NCI-H146 treated with DMSO at 0.1 percent for 48 hours (cell line): ENCODE measurements at regions not wholly inside any gene's neighbourhood (a gene's known extent, or its start where the extent isn't known, plus 50 kb on each side); places are given as distances from the start of the nearest gene placed in this dataset.

ENCODE experiments used
- DNase-seq: peaks from one replicate; lab custom pipeline; 2025; ENCODE audit not compliant: unreplicated experiment; lab: John Stamatoyannopoulos, UW

GRCh38 chr6:19438566-19439353 lies 398.4 kb upstream of the ID4 start:
- no peak for DNase-seq

DNA sequence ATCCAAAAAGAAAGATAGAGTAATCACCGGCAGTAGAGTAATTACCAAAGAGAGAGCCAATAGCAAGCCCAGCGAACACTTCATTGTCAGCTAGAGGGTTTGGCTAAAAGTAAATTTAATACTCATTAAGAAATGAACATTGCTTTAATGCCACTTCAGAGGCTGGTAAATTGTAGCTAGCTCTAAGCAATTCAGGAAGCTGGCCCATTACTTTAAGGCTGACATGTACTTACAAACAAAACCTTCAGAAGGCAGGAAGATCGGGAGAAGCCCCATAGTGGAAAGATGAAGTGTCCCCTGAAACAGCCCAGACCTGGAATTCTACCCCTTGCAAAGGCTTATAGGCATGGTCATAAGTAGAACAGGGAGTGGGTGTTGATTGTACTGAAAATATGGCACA lies 396.6 kb upstream of the ID4 start:
- DNase-seq: no peak

GRCh38 chr6:19443411-19443810 lies 393.8 kb upstream of the ID4 start:
- DNase-seq: no peak

GRCh38 chr6:19444041-19444440 lies 393.1 kb upstream of the ID4 start:
- no peak for DNase-seq

GRCh38 chr6:19444481-19444880 lies 392.7 kb upstream of the ID4 start:
- no peak for DNase-seq

GRCh38 chr6:19446570-19446969 lies 390.6 kb upstream of the ID4 start:
- DNase-seq: no peak

DNA sequence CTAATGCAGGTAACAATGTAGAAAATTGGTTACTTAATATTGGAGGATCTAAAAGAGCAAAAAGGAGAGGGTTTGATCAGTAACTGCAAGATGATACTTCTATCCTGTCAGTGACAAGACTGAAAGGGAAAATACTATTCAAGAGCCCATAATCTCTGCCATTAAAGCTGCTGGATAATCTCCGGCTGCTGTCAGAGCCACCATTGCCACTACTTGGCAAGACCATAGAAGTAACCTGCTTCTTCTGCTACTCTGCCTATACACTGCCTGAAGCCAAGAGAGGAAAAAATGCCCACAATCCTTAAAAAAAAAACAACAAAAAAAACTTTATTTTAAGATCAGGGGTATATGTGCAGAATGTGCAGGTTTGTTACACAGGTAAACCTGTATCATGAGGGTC lies 386.5 kb upstream of the ID4 start:
- no peak for DNase-seq

GRCh38 chr6:19452495-19452894 lies 384.7 kb upstream of the ID4 start:
- DNase-seq: no peak

- peak; percentile 85 for DNase-seq
These were observed 383.0 kb upstream of the ID4 start for GRCh38 chr6:19454001-19454720.

- DNase-seq: no peak
These were observed 382.3 kb upstream of the ID4 start for GRCh38 chr6:19454721-19455392.

GRCh38 chr6:19463250-19463649 lies 373.9 kb upstream of the ID4 start:
- no peak for DNase-seq

- no peak for DNase-seq
These were observed 373.2 kb upstream of the ID4 start for GRCh38 chr6:19463925-19464324.

GRCh38 chr6:19465256-19465655 lies 371.9 kb upstream of the ID4 start:
- peak; percentile 48 for DNase-seq

DNA sequence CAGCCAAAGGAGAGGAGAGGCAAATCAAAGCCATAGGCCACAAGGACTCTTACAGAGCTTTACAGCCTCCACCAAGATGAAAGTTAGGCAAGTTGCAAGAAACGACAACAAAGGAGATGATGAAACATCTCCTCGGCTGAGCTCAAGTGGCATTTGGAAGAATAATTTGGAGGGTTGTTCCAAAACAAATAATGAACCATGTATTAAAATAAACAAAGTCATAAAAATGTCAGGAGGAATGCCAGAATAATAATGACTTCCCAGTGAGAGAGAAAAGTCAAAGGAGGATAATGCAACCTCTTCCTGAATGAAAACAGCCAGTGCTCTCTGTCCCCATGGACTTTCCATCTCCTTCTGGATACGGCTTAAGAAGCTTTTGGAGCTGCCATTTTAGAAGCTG lies 371.4 kb upstream of the ID4 start:
- peak; percentile 21 for DNase-seq

DNA sequence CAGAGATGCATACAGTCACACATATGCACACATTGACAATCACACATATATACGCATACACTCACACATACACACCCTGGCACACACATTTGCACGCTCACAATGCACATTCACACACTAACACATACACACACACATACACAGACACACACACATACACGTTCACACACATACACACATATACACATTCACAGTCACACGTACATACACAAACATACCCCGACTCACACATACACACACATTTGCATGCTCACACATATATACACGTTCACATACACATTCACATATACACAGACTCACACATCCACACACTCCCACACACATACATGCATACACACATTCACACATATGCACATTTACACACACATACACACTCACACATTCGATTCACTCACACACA lies 366.8 kb upstream of the ID4 start:
- DNase-seq: no peak

DNA sequence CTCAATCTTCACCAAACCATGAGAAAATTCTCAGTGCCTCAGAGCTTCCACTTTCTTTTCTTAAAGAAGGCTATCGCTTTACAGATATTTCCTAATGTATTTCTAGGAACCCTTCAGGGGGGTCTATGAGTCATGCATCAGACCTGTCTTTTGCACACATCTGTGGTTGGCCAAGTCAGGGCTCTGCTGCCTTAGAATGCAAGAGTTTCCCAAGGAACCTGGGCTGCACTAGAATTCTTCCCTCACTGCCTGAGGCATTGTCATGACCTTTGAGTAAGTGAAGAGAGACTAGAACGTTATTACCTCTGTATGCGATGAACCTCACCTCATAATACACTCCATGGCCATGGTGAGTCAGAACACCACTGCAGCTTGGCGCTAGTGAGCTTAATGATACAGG lies 365.0 kb upstream of the ID4 start:
- DNase-seq: no peak

DNA sequence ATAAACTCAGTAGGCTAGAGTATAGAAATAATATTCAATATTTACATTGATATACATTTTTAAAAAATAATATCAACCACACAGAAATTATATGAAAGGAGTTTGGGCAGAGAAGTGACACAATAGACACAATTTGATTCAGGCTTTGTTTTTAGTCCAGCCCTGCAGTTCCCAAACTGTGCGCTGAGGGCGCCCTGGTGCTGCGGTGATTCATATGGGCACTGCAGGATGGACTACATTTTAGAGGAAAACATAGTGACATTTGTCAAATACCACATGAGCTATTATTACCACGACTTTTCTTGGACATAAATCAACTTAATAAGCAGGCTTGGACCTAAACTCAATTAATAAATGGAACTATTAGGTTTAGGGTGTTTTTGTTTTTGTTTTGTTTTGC lies 364.3 kb upstream of the ID4 start:
- no peak for DNase-seq

DNA sequence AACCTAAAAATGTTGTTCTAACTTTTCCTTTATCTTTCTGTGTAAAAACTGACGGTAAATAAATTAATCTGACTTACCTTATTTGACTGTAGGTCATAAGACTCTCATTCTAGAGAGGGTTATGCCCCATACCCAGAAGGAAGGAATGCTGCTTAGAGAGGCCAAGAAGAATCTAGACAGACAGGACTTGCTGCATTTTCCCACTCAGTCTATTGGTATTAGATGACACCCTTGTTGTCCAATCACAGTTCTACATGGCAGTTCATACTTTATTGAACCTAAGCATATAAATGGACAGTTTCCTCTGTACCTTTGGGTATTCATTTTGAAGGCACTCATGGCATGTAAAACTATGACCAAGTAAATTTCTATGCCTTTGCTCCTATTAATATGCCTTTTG lies 359.6 kb upstream of the ID4 start:
- no peak for DNase-seq

DNA sequence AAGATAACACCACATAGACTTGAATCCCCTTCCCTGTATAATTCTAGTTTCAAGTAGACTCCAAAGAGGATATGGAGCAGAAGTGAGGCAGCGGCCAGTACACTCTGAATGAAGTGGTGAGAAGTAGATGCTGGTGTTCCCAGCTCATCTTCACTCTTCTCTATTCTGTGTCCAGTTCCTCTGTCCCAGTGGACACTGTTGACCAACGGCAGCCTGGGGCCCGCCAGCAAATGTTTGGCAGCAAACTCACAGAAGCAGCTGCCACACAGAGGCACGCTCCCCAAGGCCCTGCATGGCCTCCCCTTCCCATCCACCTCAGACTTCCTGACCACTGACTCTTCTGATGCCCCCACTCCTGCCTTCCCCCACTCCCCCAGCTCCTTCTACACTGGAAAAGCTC lies 358.9 kb upstream of the ID4 start:
- DNase-seq: no peak

DNA sequence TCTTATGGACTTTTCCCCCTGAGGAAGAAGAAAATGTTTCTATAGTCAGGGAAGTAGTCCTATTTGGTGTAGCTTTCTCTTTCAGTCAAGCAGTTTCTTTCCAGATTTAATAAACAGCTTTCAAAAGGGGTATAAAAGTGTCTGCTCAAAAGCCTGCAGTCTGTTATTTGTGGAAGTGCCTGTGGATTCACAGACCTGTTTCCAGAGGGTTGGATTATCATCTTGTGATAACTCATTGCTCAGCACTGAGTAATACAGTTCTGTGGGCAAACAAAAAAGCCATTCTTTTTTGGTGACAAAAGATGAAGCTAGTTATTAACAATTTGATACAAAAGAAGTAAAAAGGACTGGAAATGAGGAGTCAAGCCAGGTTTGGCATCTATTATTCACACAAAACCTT lies 358.2 kb upstream of the ID4 start:
- DNase-seq: peak; percentile 33

GRCh38 chr6:19479551-19479950 lies 357.6 kb upstream of the ID4 start:
- DNase-seq: no peak
